ENCODE measurements at regions not wholly inside any gene's neighbourhood (a gene's known extent, or its start where the extent isn't known, plus 50 kb on each side); places are given as distances from the start of the nearest gene placed in this dataset.

- H3K27me3 Mint-ChIP-seq (ENCODE audit: low read depth) = no peaks in the 10 kb centered on the region
- no peak overlapping the region for H3K27ac Mint-ChIP-seq
- ChIA-PET CTCF (interaction anchor here (1.6 to 2.1 kb wide), 2 partner anchors 10 to 34 kb away, joined by 7 to 19 read pairs; no protein-coding TSS in a partner anchor), POLR2A (no interaction called here)
- ATAC-seq (no peak), DNase-seq (ENCODE audit: low spot score) (no peak)
- H3K36me3 Mint-ChIP-seq = no peaks in the 10 kb centered on the region
- H3K4me1 Mint-ChIP-seq = peaks cover 24% of the 10 kb centered on the region
- no peak overlapping the region for H3K4me3 Mint-ChIP-seq
- TF ChIP-seq TCF7 (CRISPR knock-in tag; IDR thresholded peaks at IDR 0.05; ENCODE audit: low read depth) (no peak), ZNF425 (CRISPR knock-in tag; conservative IDR thresholded peaks at IDR 0.05) (no peak), RELA (CRISPR knock-in tag; IDR thresholded peaks at IDR 0.05; ENCODE audit: borderline replicate concordance) (no peak), FOXP4 (CRISPR knock-in tag; IDR thresholded peaks at IDR 0.05) (no peak), ZNF317 (CRISPR knock-in tag; IDR thresholded peaks at IDR 0.05; ENCODE audit: borderline replicate concordance, low read depth) (no peak), PRDM15 (CRISPR knock-in tag; IDR thresholded peaks at IDR 0.05) (no peak), ZNF423 (CRISPR knock-in tag; IDR thresholded peaks at IDR 0.05) (no peak), MLX (CRISPR knock-in tag; IDR thresholded peaks at IDR 0.05) (no peak), TEAD1 (CRISPR knock-in tag; IDR thresholded peaks at IDR 0.05) (no peak), ZNF281 (CRISPR knock-in tag; IDR thresholded peaks at IDR 0.05) (no peak)
- peaks cover 8% of the 10 kb centered on the region for H3K9me3 Mint-ChIP-seq
These were observed 127.3 kb downstream of the UQCRFS1 start for GRCh38 chr19:29085630-29086029.

GRCh38 chr19:29085206-29085605, 127.7 kb downstream of the UQCRFS1 start:
- no peak for TF ChIP-seq ATF3 (CRISPR knock-in tag; conservative IDR thresholded peaks at IDR 0.05)
- TF ChIP-seq MYBL2 (CRISPR knock-in tag; IDR thresholded peaks at IDR 0.05) = no peak
- TF ChIP-seq ZNF232 (CRISPR knock-in tag; IDR thresholded peaks at IDR 0.05) = no peak
- TF ChIP-seq PRDM15 (CRISPR knock-in tag; IDR thresholded peaks at IDR 0.05) = no peak

More at GRCh38 chr19:29085206-29085605, 127.7 kb downstream of the UQCRFS1 start:
- Mint-ChIP-seq H3K4me1 (peaks cover 20% of the 10 kb centered on the region), H3K27me3 (ENCODE audit: low read depth) (no peaks in the 10 kb centered on the region; the same call in 1 of the 2 replicates), H3K27ac (no peak overlapping the region), H3K4me3 (no peak overlapping the region), H3K36me3 (no peaks in the 10 kb centered on the region), H3K9me3 (peaks cover 6% of the 10 kb centered on the region)
- ChIA-PET CTCF (interaction anchor here (0.8 to 2.1 kb wide), 12 partner anchors 10 to 178 kb away, joined by 3 to 19 read pairs (median 8); no protein-coding TSS in a partner anchor), POLR2A (no interaction called here)
- no peak for ATAC-seq
- DNase-seq (ENCODE audit: low spot score) = no peak

Data from WTC11 (cell line).